IPS-NIHi7 (cell line): ENCODE measurements at regions not wholly inside any gene's neighbourhood (a gene's known extent, or its start where the extent isn't known, plus 50 kb on each side); places are given as distances from the start of the nearest gene placed in this dataset.

ENCODE experiments used
- DNase-seq: peaks from one replicate; pipeline ENCODE4 v3.0.0; 2012; ENCODE audit warnings: mixed read lengths; ENCODE audit errors: extremely low spot score

GRCh38 chr12:84807249-84807648 is 105.3 kb downstream of the SLC6A15 start:
- no peak for DNase-seq

GRCh38 chr12:84805474-84805858 is 107.1 kb downstream of the SLC6A15 start:
- peak; percentile 46 for DNase-seq

- DNase-seq = peak; percentile 12
These were observed 107.7 kb downstream of the SLC6A15 start for GRCh38 chr12:84804691-84805473.

GRCh38 chr12:84803661-84804060 is 108.9 kb downstream of the SLC6A15 start:
- DNase-seq = no peak

- no peak for DNase-seq
These were observed 110.4 kb downstream of the SLC6A15 start for GRCh38 chr12:84802161-84802560.

- no peak for DNase-seq
These were observed 118.8 kb downstream of the SLC6A15 start for GRCh38 chr12:84793558-84794367.

GRCh38 chr12:84791444-84791843 is 121.2 kb downstream of the SLC6A15 start:
- no peak for DNase-seq

- DNase-seq = no peak
These were observed 123.4 kb downstream of the SLC6A15 start for GRCh38 chr12:84789184-84789583.

- DNase-seq = no peak
These were observed 125.3 kb downstream of the SLC6A15 start for GRCh38 chr12:84787253-84787652.

GRCh38 chr12:84786622-84787021 is 126.0 kb downstream of the SLC6A15 start:
- no peak for DNase-seq

- no peak for DNase-seq
These were observed 126.6 kb downstream of the SLC6A15 start for GRCh38 chr12:84785951-84786350.

GRCh38 chr12:84785281-84785680 is 127.3 kb downstream of the SLC6A15 start:
- DNase-seq = no peak

GRCh38 chr12:84779169-84779568 is 133.4 kb downstream of the SLC6A15 start:
- DNase-seq = no peak

- no peak for DNase-seq
These were observed 140.3 kb downstream of the SLC6A15 start for GRCh38 chr12:84772281-84772680.

- DNase-seq = no peak
These were observed 145.5 kb downstream of the SLC6A15 start for GRCh38 chr12:84767079-84767478.

GRCh38 chr12:84766375-84766774 is 146.2 kb downstream of the SLC6A15 start:
- DNase-seq = no peak

GRCh38 chr12:84764001-84764400 is 148.6 kb downstream of the SLC6A15 start:
- no peak for DNase-seq

- no peak for DNase-seq
These were observed 149.5 kb downstream of the SLC6A15 start for GRCh38 chr12:84763107-84763506.

GRCh38 chr12:84760091-84760865 is 152.3 kb downstream of the SLC6A15 start:
- DNase-seq = no peak

- no peak for DNase-seq
These were observed 154.6 kb downstream of the SLC6A15 start for GRCh38 chr12:84757978-84758377.

GRCh38 chr12:84756961-84757360 is 155.6 kb downstream of the SLC6A15 start:
- DNase-seq = no peak

GRCh38 chr12:84745127-84745526 is 167.5 kb downstream of the SLC6A15 start:
- no peak for DNase-seq
